Tibial nerve (tissue), 4 donors: ENCODE measurements at regions not wholly inside any gene's neighbourhood (a gene's known extent, or its start where the extent isn't known, plus 50 kb on each side); places are given as distances from the start of the nearest gene placed in this dataset.

Source experiments
- DNase-seq, 2 donors: peaks; one replicate each; pipeline ENCODE4 v3.0.0-alpha.2; 2019; ENCODE audit warnings: low spot score in 2 of 2
- H3K27ac ChIP-seq, 4 donors: fragments of 200-600 bp; sonication (generic) in 3 of 4; one replicate each; pipeline ENCODE4 v1.5.1; 2017 to 2019; ENCODE audit warnings: mild to moderate bottlenecking in 1 of 4
- H3K27me3 ChIP-seq, 2 donors: fragments of 200-600 bp; sonication (generic) in 1 of 2; one replicate each; pipeline versions ENCODE4 v1.5.1 to v1.6.0; 2017 to 2019
- H3K36me3 ChIP-seq, 3 donors: fragments of 200-600 bp; sonication (generic); one replicate each; pipeline ENCODE4 v1.5.1; 2018 to 2019
- H3K4me1 ChIP-seq, 4 donors: fragments of 200-600 bp; sonication (generic) in 3 of 4; one replicate each; pipeline ENCODE4 v1.5.1; 2017 to 2019
- H3K4me3 ChIP-seq, 4 donors: fragments of 200-600 bp; sonication (generic) in 3 of 4; one replicate each; pipeline ENCODE4 v1.5.1; 2017 to 2019; ENCODE audit warnings: mild to moderate bottlenecking in 1 of 4, moderate library complexity in 1 of 4
- H3K9me3 ChIP-seq, 4 donors: fragments of 200-600 bp; sonication (generic) in 3 of 4; one replicate each; pipeline ENCODE4 v1.5.1; 2017 to 2019
- EP300 ChIP-seq, 2 donors: sonication (generic); formaldehyde crosslinking; IDR thresholded peaks; one replicate each; pipeline ENCODE4 v1.6.1; 2017; ENCODE audit warnings: antibody characterized with exemption in 2 of 2, mild to moderate bottlenecking in 1 of 2
- POLR2A ChIP-seq, 2 donors: fragments of 450-650 bp; IDR thresholded peaks; one replicate each; pipeline ENCODE4 v1.6.1; 2017; ENCODE audit warnings: antibody characterized with exemption in 2 of 2, mild to moderate bottlenecking in 2 of 2, moderate library complexity in 2 of 2
- WGBS, 2 donors: methylation state at CpG; one replicate each; pipeline ENCODE4 v1.1.5; 2018; 5-methylcytosine and 5-hydroxymethylcytosine counted together
- TF ChIP-seq, protein P1 (sequence below), 5 experiments: fragments of 200-600 bp in 3 of 5; fragments of 450-650 bp in 2 of 5; sonication (generic) in 3 of 5; IDR thresholded peaks; one replicate each; pipeline ENCODE4 v1.5.1; 2016 to 2019; ENCODE audit warnings: antibody characterized with exemption in 5 of 5, mild to moderate bottlenecking in 3 of 5, moderate library complexity in 2 of 5

DNA sequence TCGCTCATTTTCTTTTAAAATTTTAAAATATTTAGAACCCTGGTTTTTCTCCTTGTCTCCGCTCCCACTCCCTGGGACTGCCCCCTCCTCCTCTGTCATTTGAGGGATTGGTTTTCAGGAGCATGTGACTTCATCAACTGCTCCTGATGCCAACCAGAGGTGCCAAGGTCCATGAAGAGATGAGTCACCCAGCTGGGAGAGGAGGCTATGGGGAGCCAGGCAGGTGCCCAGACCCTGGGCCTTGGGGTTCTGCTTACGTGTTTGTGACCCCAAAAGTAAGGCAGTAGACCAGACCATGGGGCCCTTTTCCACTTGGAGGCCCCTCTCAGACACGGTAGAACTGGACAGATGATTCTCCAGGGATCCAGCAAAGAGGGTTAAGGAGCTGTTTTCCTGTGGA is 167.0 kb downstream of the FGF18 start:
- no peaks in the 10 kb centered on the region for H3K36me3 ChIP-seq
- H3K27ac ChIP-seq: no peak overlapping the region
- WGBS, 2 donors: 69 to 80% methylated on average over 4 of the region's 4 CpGs
- no peaks in the 10 kb centered on the region for H3K4me1 ChIP-seq
- no peak overlapping the region for H3K4me3 ChIP-seq
- no peak for DNase-seq
- H3K27me3 ChIP-seq: no peaks in the 10 kb centered on the region
- no peaks in the 10 kb centered on the region for H3K9me3 ChIP-seq
- TF ChIP-seq, protein P1, sequence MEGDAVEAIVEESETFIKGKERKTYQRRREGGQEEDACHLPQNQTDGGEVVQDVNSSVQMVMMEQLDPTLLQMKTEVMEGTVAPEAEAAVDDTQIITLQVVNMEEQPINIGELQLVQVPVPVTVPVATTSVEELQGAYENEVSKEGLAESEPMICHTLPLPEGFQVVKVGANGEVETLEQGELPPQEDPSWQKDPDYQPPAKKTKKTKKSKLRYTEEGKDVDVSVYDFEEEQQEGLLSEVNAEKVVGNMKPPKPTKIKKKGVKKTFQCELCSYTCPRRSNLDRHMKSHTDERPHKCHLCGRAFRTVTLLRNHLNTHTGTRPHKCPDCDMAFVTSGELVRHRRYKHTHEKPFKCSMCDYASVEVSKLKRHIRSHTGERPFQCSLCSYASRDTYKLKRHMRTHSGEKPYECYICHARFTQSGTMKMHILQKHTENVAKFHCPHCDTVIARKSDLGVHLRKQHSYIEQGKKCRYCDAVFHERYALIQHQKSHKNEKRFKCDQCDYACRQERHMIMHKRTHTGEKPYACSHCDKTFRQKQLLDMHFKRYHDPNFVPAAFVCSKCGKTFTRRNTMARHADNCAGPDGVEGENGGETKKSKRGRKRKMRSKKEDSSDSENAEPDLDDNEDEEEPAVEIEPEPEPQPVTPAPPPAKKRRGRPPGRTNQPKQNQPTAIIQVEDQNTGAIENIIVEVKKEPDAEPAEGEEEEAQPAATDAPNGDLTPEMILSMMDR (IDR thresholded peaks at IDR 0.05): no peak
- TF ChIP-seq EP300 (IDR thresholded peaks at IDR 0.05) (no peak), POLR2A (IDR thresholded peaks at IDR 0.05) (no peak)

DNA sequence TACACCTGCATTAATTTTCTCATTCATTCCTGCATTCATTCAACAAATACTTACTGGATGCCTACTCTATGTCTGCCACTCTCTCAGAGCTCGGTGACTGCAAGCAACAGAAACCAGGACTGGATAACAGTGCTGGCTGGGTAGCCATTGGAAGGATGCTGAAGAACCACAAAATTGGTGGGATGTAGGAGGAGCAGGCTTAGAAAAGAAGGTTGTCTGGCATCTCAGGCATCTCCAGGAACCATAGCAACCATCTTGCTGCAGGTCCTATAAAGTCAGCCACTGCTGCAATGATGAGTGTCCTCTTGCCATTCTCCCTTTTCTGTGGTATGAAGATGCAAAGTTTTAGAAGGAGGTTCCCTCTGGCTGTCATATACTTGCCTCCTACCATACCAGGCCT is 168.6 kb downstream of the FGF18 start:
- no peak overlapping the region for H3K27ac ChIP-seq
- H3K36me3 ChIP-seq: no peaks in the 10 kb centered on the region
- H3K4me3 ChIP-seq: no peak overlapping the region
- H3K4me1 ChIP-seq: no peaks in the 10 kb centered on the region
- 93 to 100% methylated on average over 1 of the region's 1 CpG for whole genome bisulfite sequencing, 2 donors
- no peak for TF ChIP-seq POLR2A (IDR thresholded peaks at IDR 0.05)
- TF ChIP-seq, protein P1 (IDR thresholded peaks at IDR 0.05): no peak
- TF ChIP-seq EP300 (IDR thresholded peaks at IDR 0.05): no peak
- no peak for DNase-seq
- H3K9me3 ChIP-seq: peaks cover 0 to 3% (median 0%) of the 10 kb centered on the region in 4 donors
- H3K27me3 ChIP-seq: no peaks in the 10 kb centered on the region

DNA sequence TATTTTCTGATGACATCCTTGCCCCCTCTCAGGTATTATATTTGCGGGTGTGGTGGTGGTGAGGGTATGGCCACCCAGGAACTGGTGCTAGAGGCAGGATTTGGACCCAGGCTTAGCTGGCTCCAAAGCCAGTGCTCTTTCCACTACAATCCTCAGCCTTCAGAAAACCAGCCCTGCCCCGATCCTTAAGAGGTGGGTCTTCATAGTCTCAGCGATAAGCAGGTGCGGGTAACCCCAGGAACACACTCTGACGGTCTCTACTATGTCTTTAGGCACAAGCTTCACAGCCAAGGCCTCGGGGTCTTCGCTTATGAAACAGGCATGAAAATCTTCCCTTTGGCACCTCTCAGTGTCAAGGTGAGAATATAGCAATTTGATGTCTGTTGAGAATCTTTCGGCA is 169.3 kb downstream of the FGF18 start:
- Histone ChIP-seq H3K27ac (no peak overlapping the region), H3K9me3 (peaks cover 0 to 3% (median 0%) of the 10 kb centered on the region in 4 donors), H3K4me3 (no peak overlapping the region), H3K27me3 (no peaks in the 10 kb centered on the region), H3K36me3 (no peaks in the 10 kb centered on the region), H3K4me1 (no peaks in the 10 kb centered on the region)
- no peak for DNase-seq
- TF ChIP-seq, protein P1 (IDR thresholded peaks at IDR 0.05): no peak
- TF ChIP-seq EP300 (IDR thresholded peaks at IDR 0.05) (no peak), POLR2A (IDR thresholded peaks at IDR 0.05) (no peak)
- 90 to 96% methylated on average over 8 of the region's 8 CpGs for WGBS, 2 donors

DNA sequence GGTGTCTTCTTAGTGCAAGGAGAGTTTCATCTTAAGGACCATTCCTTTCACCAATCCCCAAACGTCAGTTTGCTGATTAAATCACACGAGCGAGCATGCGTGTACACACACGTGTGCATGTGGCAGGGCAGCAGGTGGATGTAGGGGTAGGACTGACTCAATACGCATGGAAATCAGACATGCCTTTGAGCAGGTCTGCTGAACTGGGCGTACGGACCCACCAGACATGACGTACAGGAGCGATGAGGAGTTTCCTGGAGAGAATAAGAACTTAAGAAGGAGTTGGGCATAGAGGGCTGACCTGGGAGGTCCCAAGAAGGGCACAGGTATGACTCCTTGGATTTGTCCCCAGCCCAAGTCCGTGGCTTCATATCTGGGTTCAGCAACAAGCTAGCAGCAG is 170.0 kb downstream of the FGF18 start:
- H3K27me3 ChIP-seq: no peaks in the 10 kb centered on the region
- H3K4me3 ChIP-seq: no peak overlapping the region
- no peak for DNase-seq
- no peaks in the 10 kb centered on the region for H3K36me3 ChIP-seq
- 91 to 94% methylated on average over 11 of the region's 11 CpGs for WGBS, 2 donors
- no peaks in the 10 kb centered on the region for H3K4me1 ChIP-seq
- no peak for TF ChIP-seq EP300 (IDR thresholded peaks at IDR 0.05)
- H3K27ac ChIP-seq: no peak overlapping the region
- peaks cover 0 to 3% (median 0%) of the 10 kb centered on the region in 4 donors for H3K9me3 ChIP-seq

DNA sequence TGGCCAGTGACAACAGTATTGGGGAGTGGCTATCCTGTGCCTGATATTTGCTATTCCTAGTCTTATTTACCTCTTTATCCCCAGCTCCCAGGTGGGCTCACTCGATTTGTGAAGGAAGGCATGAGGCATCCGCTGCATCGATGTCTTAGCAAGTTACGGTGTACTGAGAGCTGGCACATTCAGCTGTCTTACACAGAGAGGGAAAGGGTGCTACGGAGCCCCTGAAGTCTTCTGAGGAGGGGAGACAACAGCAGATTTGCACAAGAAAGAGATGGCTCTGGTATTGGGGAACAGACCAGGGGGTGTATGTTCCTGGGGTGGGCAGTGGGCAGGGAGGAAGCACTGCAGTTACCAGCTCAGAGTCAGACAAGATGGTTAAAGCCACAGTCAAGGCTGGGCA is 172.6 kb downstream of the FGF18 start:
- no peaks in the 10 kb centered on the region for H3K36me3 ChIP-seq
- no peaks in the 10 kb centered on the region for H3K4me1 ChIP-seq
- 94 to 96% methylated on average over 5 of the region's 5 CpGs for WGBS, 2 donors
- H3K27ac ChIP-seq: no peak overlapping the region
- no peak for DNase-seq
- H3K27me3 ChIP-seq: no peaks in the 10 kb centered on the region
- TF ChIP-seq, protein P1 (IDR thresholded peaks at IDR 0.05): no peak
- TF ChIP-seq EP300 (IDR thresholded peaks at IDR 0.05): no peak
- no peak for TF ChIP-seq POLR2A (IDR thresholded peaks at IDR 0.05)
- no peak overlapping the region for H3K4me3 ChIP-seq
- H3K9me3 ChIP-seq: peaks cover 0 to 11% (median 0%) of the 10 kb centered on the region in 4 donors

DNA sequence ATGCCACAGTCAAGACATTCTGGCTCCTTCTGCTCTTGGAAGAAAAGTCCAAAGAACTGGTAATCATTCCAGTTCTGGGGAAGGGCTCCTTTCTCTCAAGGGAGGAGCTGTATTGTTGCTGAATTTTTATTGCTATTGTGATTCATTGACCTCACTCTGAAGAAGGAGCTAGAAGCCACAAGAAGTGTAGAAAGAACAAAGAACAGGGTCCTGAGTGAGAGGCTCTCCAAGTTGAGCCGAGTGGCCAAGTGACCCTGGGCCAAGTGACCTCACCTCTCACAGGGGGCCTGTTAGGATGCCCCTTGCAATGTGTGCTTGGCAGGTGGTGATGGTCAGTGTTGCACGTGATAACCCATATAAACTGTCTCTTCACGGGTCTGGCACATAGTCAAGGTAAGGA is 173.3 kb downstream of the FGF18 start:
- H3K4me1 ChIP-seq: no peaks in the 10 kb centered on the region
- no peak overlapping the region for H3K27ac ChIP-seq
- 70 to 76% methylated on average over 3 of the region's 3 CpGs for WGBS, 2 donors
- no peaks in the 10 kb centered on the region for H3K27me3 ChIP-seq
- no peak for DNase-seq
- H3K4me3 ChIP-seq: no peak overlapping the region
- no peak for TF ChIP-seq POLR2A (IDR thresholded peaks at IDR 0.05)
- TF ChIP-seq, protein P1 (IDR thresholded peaks at IDR 0.05): no peak
- no peak for TF ChIP-seq EP300 (IDR thresholded peaks at IDR 0.05)
- H3K9me3 ChIP-seq: peaks cover 0 to 12% (median 0%) of the 10 kb centered on the region in 4 donors
- H3K36me3 ChIP-seq: no peaks in the 10 kb centered on the region
